ENCODE measurements at regions not wholly inside any gene's neighbourhood (a gene's known extent, or its start where the extent isn't known, plus 50 kb on each side); places are given as distances from the start of the nearest gene placed in this dataset.
"Not testable (repeated sequence)": the region's sequence is repeated elsewhere in the genome, so short reads cannot be mapped to it uniquely, and the experiment has no call there.

- ChIA-PET CTCF (no interaction called here), POLR2A (no interaction called here)
- H3K36me3 ChIP-seq (ENCODE audit: control insufficient read depth in 2 of 2, extremely low read depth in 1 of 2, insufficient read depth in 1 of 2, low read length in 1 of 2): no peaks in the 10 kb centered on the region
- DNase-seq (peak in 2 of 35 experiments; percentile 1 to 28), ATAC-seq (replicated peaks in 1 of 4) (peak; percentile 50 to 94 (median 72))
- Mint-ChIP-seq H3K4me3 (peak overlapping the region in 1 of 3 donors; percentile 14), H3K36me3 (no peaks in the 10 kb centered on the region), H3K9me3 (peaks cover 0 to 8% (median 8%) of the 10 kb centered on the region in 3 donors), H3K4me1 (peaks cover 7 to 21% (median 8%) of the 10 kb centered on the region in 3 donors), H3K27ac (peak overlapping the region; percentile 50), H3K27me3 (peaks cover 0 to 1% of the 10 kb centered on the region in 2 donors)
- no peaks in the 10 kb centered on the region for H3K9me3 ChIP-seq
- H3K27ac ChIP-seq (ENCODE audit: low read length): no peak overlapping the region
- 0% methylated on average over 1 of the region's 4 CpGs for WGBS (ENCODE audit: insufficient coverage)
- H3K4me1 ChIP-seq (ENCODE audit: control insufficient read depth in 1 of 2, extremely low read depth in 1 of 2, insufficient read depth in 2 of 2, low read length in 2 of 2): peaks cover 0 to 10% of the 10 kb centered on the region in 2 experiments
- no peaks in the 10 kb centered on the region for H3K27me3 ChIP-seq (replicated peaks in 1 of 2; ENCODE audit: control insufficient read depth in 2 of 2, extremely low read depth in 1 of 2, insufficient read depth in 2 of 2, low read length in 1 of 2)
- H3K4me3 ChIP-seq (ENCODE audit: control insufficient read depth in 1 of 2, extremely low read depth in 1 of 2, low read length in 1 of 2): no peak overlapping the region
Observed at GRCh38 chr17:55926276-55926990, 175.6 kb downstream of the PCTP start.

GRCh38 chr17:55930291-55930809 lies 179.5 kb downstream of the PCTP start:
- H3K4me1 ChIP-seq (ENCODE audit: control insufficient read depth in 1 of 2, extremely low read depth in 1 of 2, insufficient read depth in 2 of 2, low read length in 2 of 2): peaks cover 0 to 10% of the 10 kb centered on the region in 2 experiments
- H3K9me3 Mint-ChIP-seq: peaks cover 0 to 5% (median 5%) of the 10 kb centered on the region in 3 donors
- H3K36me3 ChIP-seq (ENCODE audit: control insufficient read depth in 2 of 2, extremely low read depth in 1 of 2, insufficient read depth in 1 of 2, low read length in 1 of 2): no peaks in the 10 kb centered on the region
- no peaks in the 10 kb centered on the region for H3K27me3 ChIP-seq (replicated peaks in 1 of 2; ENCODE audit: control insufficient read depth in 2 of 2, extremely low read depth in 1 of 2, insufficient read depth in 2 of 2, low read length in 1 of 2)
- H3K4me1 Mint-ChIP-seq: peaks cover 7 to 21% (median 8%) of the 10 kb centered on the region in 3 donors
- H3K27ac Mint-ChIP-seq: no peak overlapping the region
- DNase-seq (no peak), ATAC-seq (replicated peaks in 1 of 4) (no peak)
- H3K4me3 ChIP-seq (ENCODE audit: control insufficient read depth in 1 of 2, extremely low read depth in 1 of 2, low read length in 1 of 2): no peak overlapping the region
- no peaks in the 10 kb centered on the region for H3K27me3 Mint-ChIP-seq
- WGBS (ENCODE audit: insufficient coverage): no CpG with 5 or more reads among the region's 1 CpG
- no peaks in the 10 kb centered on the region for H3K9me3 ChIP-seq
- CTCF ChIA-PET: no interaction called here
- no peak overlapping the region for H3K4me3 Mint-ChIP-seq
- no peak overlapping the region for H3K27ac ChIP-seq (ENCODE audit: low read length)
- no peaks in the 10 kb centered on the region for H3K36me3 Mint-ChIP-seq
- POLR2A ChIA-PET: no interaction called here

- no peak for ATAC-seq (replicated peaks in 1 of 4)
- peaks cover 0 to 6% of the 10 kb centered on the region in 2 experiments for H3K4me1 ChIP-seq (ENCODE audit: control insufficient read depth in 1 of 2, extremely low read depth in 1 of 2, insufficient read depth in 2 of 2, low read length in 2 of 2)
- peaks cover 0 to 5% (median 0%) of the 10 kb centered on the region in 3 donors for H3K9me3 Mint-ChIP-seq
Observed at GRCh38 chr17:55931446-55931845, 180.6 kb downstream of the PCTP start.

GRCh38 chr17:55932973-55933372 lies 182.1 kb downstream of the PCTP start:
- Histone ChIP-seq H3K4me1 (ENCODE audit: control insufficient read depth in 1 of 2, extremely low read depth in 1 of 2, insufficient read depth in 2 of 2, low read length in 2 of 2) (no peaks in the 10 kb centered on the region), H3K9me3 (no peaks in the 10 kb centered on the region), H3K36me3 (ENCODE audit: control insufficient read depth in 2 of 2, extremely low read depth in 1 of 2, insufficient read depth in 1 of 2, low read length in 1 of 2) (no peaks in the 10 kb centered on the region), H3K27ac (ENCODE audit: low read length) (no peak overlapping the region), H3K27me3 (replicated peaks in 1 of 2; ENCODE audit: control insufficient read depth in 2 of 2, extremely low read depth in 1 of 2, insufficient read depth in 2 of 2, low read length in 1 of 2) (no peaks in the 10 kb centered on the region), H3K4me3 (ENCODE audit: control insufficient read depth in 1 of 2, extremely low read depth in 1 of 2, low read length in 1 of 2) (no peak overlapping the region)
- Mint-ChIP-seq H3K27me3 (peaks cover 0 to 7% of the 10 kb centered on the region in 2 donors), H3K36me3 (no peaks in the 10 kb centered on the region), H3K4me1 (peaks cover 0 to 7% (median 0%) of the 10 kb centered on the region in 3 donors), H3K4me3 (no peak overlapping the region), H3K27ac (no peak overlapping the region), H3K9me3 (peaks cover 0 to 5% (median 0%) of the 10 kb centered on the region in 3 donors)
- DNase-seq (no peak), ATAC-seq (replicated peaks in 1 of 4) (no peak)
- CTCF ChIA-PET: no interaction called here
- POLR2A ChIA-PET: no interaction called here
- WGBS (ENCODE audit: insufficient coverage): no CpG with 5 or more reads among the region's 2 CpGs

More at GRCh38 chr17:55931446-55931845, 180.6 kb downstream of the PCTP start:
- no peaks in the 10 kb centered on the region for H3K9me3 ChIP-seq
- ChIA-PET POLR2A (no interaction called here), CTCF (no interaction called here)
- H3K27ac ChIP-seq (ENCODE audit: low read length): no peak overlapping the region
- H3K27me3 ChIP-seq (replicated peaks in 1 of 2; ENCODE audit: control insufficient read depth in 2 of 2, extremely low read depth in 1 of 2, insufficient read depth in 2 of 2, low read length in 1 of 2): no peaks in the 10 kb centered on the region
- H3K36me3 ChIP-seq (ENCODE audit: control insufficient read depth in 2 of 2, extremely low read depth in 1 of 2, insufficient read depth in 1 of 2, low read length in 1 of 2): no peaks in the 10 kb centered on the region
- Mint-ChIP-seq H3K4me3 (no peak overlapping the region), H3K36me3 (no peaks in the 10 kb centered on the region), H3K27me3 (no peaks in the 10 kb centered on the region), H3K4me1 (peaks cover 2 to 13% (median 2%) of the 10 kb centered on the region in 3 donors), H3K27ac (no peak overlapping the region)
- WGBS (ENCODE audit: insufficient coverage): no CpG with 5 or more reads among the region's 1 CpG
- H3K4me3 ChIP-seq (ENCODE audit: control insufficient read depth in 1 of 2, extremely low read depth in 1 of 2, low read length in 1 of 2): no peak overlapping the region
- no peak for DNase-seq

GRCh38 chr17:55939181-55939810 lies 188.4 kb downstream of the PCTP start:
- CTCF ChIA-PET; H3K36me3 Mint-ChIP-seq; H3K27me3 ChIP-seq (replicated peaks in 1 of 2; ENCODE audit: control insufficient read depth in 2 of 2, extremely low read depth in 1 of 2, insufficient read depth in 2 of 2, low read length in 1 of 2); H3K4me1 Mint-ChIP-seq; ATAC-seq (replicated peaks in 1 of 4); H3K4me1 ChIP-seq (ENCODE audit: control insufficient read depth in 1 of 2, extremely low read depth in 1 of 2, insufficient read depth in 2 of 2, low read length in 2 of 2); POLR2A ChIA-PET; H3K4me3 ChIP-seq (ENCODE audit: control insufficient read depth in 1 of 2, extremely low read depth in 1 of 2, low read length in 1 of 2); H3K9me3 ChIP-seq; DNase-seq; H3K27ac Mint-ChIP-seq; H3K4me3 Mint-ChIP-seq; H3K36me3 ChIP-seq (ENCODE audit: control insufficient read depth in 2 of 2, extremely low read depth in 1 of 2, insufficient read depth in 1 of 2, low read length in 1 of 2); H3K27ac ChIP-seq (ENCODE audit: low read length): not testable (repeated sequence)
- 86% methylated on average over 6 of the region's 8 CpGs for WGBS (ENCODE audit: insufficient coverage)
- peaks cover 11 to 17% (median 13%) of the 10 kb centered on the region in 3 donors for H3K9me3 Mint-ChIP-seq
- H3K27me3 Mint-ChIP-seq: peaks cover 7 to 11% of the 10 kb centered on the region in 2 donors

- H3K27ac ChIP-seq (ENCODE audit: low read length): no peak overlapping the region
- no peak overlapping the region for H3K27ac Mint-ChIP-seq
- POLR2A ChIA-PET: no interaction called here
Observed at GRCh38 chr17:55959756-55960155, 193.5 kb upstream of the ANKFN1 start.

More at GRCh38 chr17:55959756-55960155, 193.5 kb upstream of the ANKFN1 start:
- DNase-seq (no peak), ATAC-seq (replicated peaks in 1 of 4) (no peak)
- Mint-ChIP-seq H3K4me1 (peaks cover 0 to 10% (median 0%) of the 10 kb centered on the region in 3 donors), H3K36me3 (no peaks in the 10 kb centered on the region), H3K4me3 (no peak overlapping the region), H3K9me3 (no peaks in the 10 kb centered on the region), H3K27me3 (peaks cover 0 to 15% of the 10 kb centered on the region in 2 donors)
- CTCF ChIA-PET: no interaction called here
- no peaks in the 10 kb centered on the region for H3K27me3 ChIP-seq (replicated peaks in 1 of 2; ENCODE audit: control insufficient read depth in 2 of 2, extremely low read depth in 1 of 2, insufficient read depth in 2 of 2, low read length in 1 of 2)
- no peaks in the 10 kb centered on the region for H3K36me3 ChIP-seq (ENCODE audit: control insufficient read depth in 2 of 2, extremely low read depth in 1 of 2, insufficient read depth in 1 of 2, low read length in 1 of 2)
- H3K4me3 ChIP-seq (ENCODE audit: control insufficient read depth in 1 of 2, extremely low read depth in 1 of 2, low read length in 1 of 2): no peak overlapping the region
- WGBS (ENCODE audit: insufficient coverage): 29% methylated on average over 3 of the region's 5 CpGs
- H3K4me1 ChIP-seq (ENCODE audit: control insufficient read depth in 1 of 2, extremely low read depth in 1 of 2, insufficient read depth in 2 of 2, low read length in 2 of 2): no peaks in the 10 kb centered on the region
- no peaks in the 10 kb centered on the region for H3K9me3 ChIP-seq
